ENCODE measurements at regions not wholly inside any gene's neighbourhood (a gene's known extent, or its start where the extent isn't known, plus 50 kb on each side); places are given as distances from the start of the nearest gene placed in this dataset.

DNA sequence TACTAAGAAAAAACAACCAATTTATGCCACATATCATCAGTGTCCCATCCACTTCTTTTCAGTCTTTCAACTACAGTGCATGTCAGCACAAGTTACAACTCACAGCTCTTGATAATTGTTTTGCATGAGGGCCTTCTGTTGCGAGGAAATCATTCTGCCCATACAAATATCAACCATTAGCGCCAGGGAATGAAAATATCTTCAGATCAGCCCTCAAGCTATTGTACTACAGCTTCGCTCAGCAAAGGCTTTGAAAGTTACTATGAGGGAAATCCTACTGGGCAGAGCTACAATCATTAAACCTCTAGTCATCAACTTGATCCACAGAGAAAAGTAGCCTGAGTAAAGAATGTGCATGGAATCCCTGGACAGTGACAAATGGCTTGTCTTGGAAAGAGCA is 1023.6 kb upstream of the HS3ST1 start:
- Mint-ChIP-seq H3K36me3 (ENCODE audit: low read depth) (no peaks in the 10 kb centered on the region), H3K4me1 (peaks cover 4% of the 10 kb centered on the region), H3K27me3 (ENCODE audit: low read depth) (no peaks in the 10 kb centered on the region), H3K27ac (ENCODE audit: unreplicated experiment) (no peak overlapping the region), H3K9me3 (peaks cover 13% of the 10 kb centered on the region), H3K4me3 (no peak overlapping the region)
- DNase-seq (ENCODE audit: low read depth, low spot score): no peak
- TF ChIP-seq, protein P1, sequence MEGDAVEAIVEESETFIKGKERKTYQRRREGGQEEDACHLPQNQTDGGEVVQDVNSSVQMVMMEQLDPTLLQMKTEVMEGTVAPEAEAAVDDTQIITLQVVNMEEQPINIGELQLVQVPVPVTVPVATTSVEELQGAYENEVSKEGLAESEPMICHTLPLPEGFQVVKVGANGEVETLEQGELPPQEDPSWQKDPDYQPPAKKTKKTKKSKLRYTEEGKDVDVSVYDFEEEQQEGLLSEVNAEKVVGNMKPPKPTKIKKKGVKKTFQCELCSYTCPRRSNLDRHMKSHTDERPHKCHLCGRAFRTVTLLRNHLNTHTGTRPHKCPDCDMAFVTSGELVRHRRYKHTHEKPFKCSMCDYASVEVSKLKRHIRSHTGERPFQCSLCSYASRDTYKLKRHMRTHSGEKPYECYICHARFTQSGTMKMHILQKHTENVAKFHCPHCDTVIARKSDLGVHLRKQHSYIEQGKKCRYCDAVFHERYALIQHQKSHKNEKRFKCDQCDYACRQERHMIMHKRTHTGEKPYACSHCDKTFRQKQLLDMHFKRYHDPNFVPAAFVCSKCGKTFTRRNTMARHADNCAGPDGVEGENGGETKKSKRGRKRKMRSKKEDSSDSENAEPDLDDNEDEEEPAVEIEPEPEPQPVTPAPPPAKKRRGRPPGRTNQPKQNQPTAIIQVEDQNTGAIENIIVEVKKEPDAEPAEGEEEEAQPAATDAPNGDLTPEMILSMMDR (conservative IDR thresholded peaks at IDR 0.05): no peak

DNA sequence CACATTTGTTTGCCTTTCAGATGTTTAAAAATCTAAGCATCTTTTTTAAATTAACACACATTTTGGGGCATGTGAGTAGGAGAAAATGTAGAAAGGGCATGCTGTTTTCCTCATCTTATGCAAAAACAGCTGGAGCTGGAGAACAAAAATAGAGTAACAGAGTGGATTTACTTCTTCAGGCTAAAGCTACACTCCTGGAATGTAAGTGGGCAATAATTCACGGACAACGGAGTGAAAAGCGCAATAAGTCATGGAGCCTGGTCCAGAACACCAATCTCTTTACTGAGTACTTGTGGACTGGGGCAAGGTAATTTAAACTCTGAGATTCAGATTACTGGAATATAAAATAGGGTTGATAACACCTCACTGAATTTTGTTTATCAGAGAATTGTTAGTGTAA is 1018.8 kb upstream of the HS3ST1 start:
- TF ChIP-seq, protein P1 (conservative IDR thresholded peaks at IDR 0.05): no peak
- Mint-ChIP-seq H3K4me3 (no peak overlapping the region), H3K36me3 (ENCODE audit: low read depth) (no peaks in the 10 kb centered on the region), H3K4me1 (peaks cover 11% of the 10 kb centered on the region), H3K27me3 (ENCODE audit: low read depth) (no peaks in the 10 kb centered on the region), H3K9me3 (peaks cover 13% of the 10 kb centered on the region), H3K27ac (ENCODE audit: unreplicated experiment) (no peak overlapping the region)
- DNase-seq (ENCODE audit: low read depth, low spot score): no peak

DNA sequence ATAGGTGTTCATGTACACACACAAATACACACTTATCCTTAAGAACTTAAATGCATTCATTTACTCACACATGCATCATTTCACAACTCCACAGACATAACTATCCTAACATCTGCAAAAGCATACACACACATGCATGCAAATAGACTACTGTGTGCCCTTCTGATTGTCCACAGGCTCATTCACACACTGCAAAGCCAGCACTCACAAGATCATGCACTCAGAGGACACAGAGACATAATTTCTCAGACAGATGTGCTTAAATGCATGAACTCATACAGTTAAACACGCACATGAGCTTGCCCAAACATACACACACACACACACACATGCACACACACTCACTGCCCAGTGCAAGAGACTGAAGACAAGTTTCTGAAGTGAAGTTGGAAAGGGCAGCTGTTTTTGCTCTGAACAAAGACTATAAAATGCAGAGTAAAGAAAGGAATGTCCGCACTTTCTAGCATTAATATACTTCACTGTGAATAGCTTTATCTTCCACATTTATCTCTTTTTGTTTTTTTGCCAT is 1018.0 kb upstream of the HS3ST1 start:
- H3K4me1 Mint-ChIP-seq: peaks cover 11% of the 10 kb centered on the region
- DNase-seq (ENCODE audit: low read depth, low spot score): no peak
- H3K36me3 Mint-ChIP-seq (ENCODE audit: low read depth): no peaks in the 10 kb centered on the region
- H3K27ac Mint-ChIP-seq (ENCODE audit: unreplicated experiment): peak overlapping the region; percentile 81
- peaks cover 11% of the 10 kb centered on the region for H3K9me3 Mint-ChIP-seq
- TF ChIP-seq, protein P1 (conservative IDR thresholded peaks at IDR 0.05): no peak
- H3K27me3 Mint-ChIP-seq (ENCODE audit: low read depth): no peaks in the 10 kb centered on the region
- no peak overlapping the region for H3K4me3 Mint-ChIP-seq

DNA sequence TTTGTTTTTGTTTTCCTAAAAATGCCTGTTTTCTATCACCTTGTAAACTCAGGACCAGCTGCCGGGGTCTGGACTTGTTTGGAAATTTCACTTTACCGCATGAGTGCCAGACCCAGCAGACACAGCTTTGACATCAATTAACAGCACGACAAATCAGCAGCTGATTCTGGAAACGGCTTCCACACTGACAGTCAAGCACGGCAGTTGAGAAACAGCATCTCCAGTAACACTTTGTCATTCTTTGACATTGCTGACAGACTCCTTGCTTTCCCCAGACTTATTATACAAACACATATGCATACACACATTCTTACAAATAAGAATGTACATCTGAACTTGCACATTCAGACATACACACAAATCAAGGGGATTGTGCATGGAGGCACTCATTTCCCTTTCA is 1017.6 kb upstream of the HS3ST1 start:
- TF ChIP-seq, protein P1 (conservative IDR thresholded peaks at IDR 0.05): no peak
- H3K9me3 Mint-ChIP-seq: peaks cover 8% of the 10 kb centered on the region
- H3K4me3 Mint-ChIP-seq: no peak overlapping the region
- H3K27ac Mint-ChIP-seq (ENCODE audit: unreplicated experiment): peak overlapping the region; percentile 81
- DNase-seq (ENCODE audit: low read depth, low spot score): no peak
- H3K27me3 Mint-ChIP-seq (ENCODE audit: low read depth): no peaks in the 10 kb centered on the region
- no peaks in the 10 kb centered on the region for H3K36me3 Mint-ChIP-seq (ENCODE audit: low read depth)
- peaks cover 11% of the 10 kb centered on the region for H3K4me1 Mint-ChIP-seq

DNA sequence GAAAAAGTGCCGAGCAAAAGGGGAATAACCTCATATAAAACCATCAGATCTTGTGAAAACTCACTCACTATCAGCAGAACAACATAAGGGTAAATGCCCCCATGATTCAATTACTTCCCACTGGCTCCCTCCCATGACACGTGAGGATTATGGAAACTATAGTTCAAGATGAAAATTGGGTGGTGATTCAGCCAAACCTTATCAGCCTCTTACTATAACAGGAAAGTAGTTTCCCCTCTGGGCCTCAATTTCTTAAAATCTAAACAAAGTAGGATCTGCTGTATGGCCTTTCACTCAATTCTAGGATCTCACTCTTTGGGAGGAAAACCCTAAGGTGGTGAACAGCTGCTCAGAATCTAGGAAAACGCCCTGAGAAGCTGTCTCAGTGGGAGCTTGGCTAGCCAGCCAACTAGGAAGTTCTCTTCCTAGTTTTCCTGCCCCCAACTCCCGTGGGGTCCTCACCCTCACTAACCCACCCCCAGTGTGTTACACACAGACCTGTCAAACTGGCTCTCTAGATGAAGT is 1017.1 kb upstream of the HS3ST1 start:
- TF ChIP-seq, protein P1 (conservative IDR thresholded peaks at IDR 0.05): no peak
- no peak for DNase-seq (ENCODE audit: low read depth, low spot score)
- no peaks in the 10 kb centered on the region for H3K27me3 Mint-ChIP-seq (ENCODE audit: low read depth)
- H3K4me3 Mint-ChIP-seq: no peak overlapping the region
- no peaks in the 10 kb centered on the region for H3K36me3 Mint-ChIP-seq (ENCODE audit: low read depth)
- H3K9me3 Mint-ChIP-seq: peaks cover 7% of the 10 kb centered on the region
- H3K4me1 Mint-ChIP-seq: peaks cover 11% of the 10 kb centered on the region
- no peak overlapping the region for H3K27ac Mint-ChIP-seq (ENCODE audit: unreplicated experiment)

Measured in neural crest cell (in vitro differentiated cells).